ENCODE measurements at regions not wholly inside any gene's neighbourhood (a gene's known extent, or its start where the extent isn't known, plus 50 kb on each side); places are given as distances from the start of the nearest gene placed in this dataset.

DNA sequence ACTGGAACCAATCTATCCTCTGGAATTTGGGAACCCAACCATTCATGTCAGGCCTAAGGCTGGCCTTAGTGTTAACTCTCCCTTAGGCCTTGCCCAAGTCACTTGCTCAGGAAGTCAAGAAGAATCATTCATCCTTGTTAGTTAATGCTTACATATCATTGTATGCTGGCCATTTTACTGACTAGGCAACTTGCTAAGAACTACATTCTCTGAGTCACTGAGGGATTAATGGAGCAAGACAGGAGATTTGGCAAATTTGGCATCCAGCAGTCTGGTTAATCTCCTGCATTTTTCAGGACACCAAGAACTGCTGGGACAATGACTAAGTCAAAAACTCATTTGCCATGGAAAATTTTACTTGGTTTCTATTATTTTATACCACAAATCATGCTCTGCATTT lies 115.8 kb upstream of the DDIT4L start:
- H3K4me3 ChIP-seq (ENCODE audit: low read depth, low read length) = no peak overlapping the region
- DNase-seq (ENCODE audit: low read depth) = no peak
- TF ChIP-seq, protein P1, sequence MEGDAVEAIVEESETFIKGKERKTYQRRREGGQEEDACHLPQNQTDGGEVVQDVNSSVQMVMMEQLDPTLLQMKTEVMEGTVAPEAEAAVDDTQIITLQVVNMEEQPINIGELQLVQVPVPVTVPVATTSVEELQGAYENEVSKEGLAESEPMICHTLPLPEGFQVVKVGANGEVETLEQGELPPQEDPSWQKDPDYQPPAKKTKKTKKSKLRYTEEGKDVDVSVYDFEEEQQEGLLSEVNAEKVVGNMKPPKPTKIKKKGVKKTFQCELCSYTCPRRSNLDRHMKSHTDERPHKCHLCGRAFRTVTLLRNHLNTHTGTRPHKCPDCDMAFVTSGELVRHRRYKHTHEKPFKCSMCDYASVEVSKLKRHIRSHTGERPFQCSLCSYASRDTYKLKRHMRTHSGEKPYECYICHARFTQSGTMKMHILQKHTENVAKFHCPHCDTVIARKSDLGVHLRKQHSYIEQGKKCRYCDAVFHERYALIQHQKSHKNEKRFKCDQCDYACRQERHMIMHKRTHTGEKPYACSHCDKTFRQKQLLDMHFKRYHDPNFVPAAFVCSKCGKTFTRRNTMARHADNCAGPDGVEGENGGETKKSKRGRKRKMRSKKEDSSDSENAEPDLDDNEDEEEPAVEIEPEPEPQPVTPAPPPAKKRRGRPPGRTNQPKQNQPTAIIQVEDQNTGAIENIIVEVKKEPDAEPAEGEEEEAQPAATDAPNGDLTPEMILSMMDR (conservative IDR thresholded peaks at IDR 0.05; ENCODE audit: low read depth, low read length) = no peak

GRCh38 chr4:100302061-100303026 lies 112.1 kb upstream of the DDIT4L start:
- TF ChIP-seq, protein P1 (conservative IDR thresholded peaks at IDR 0.05; ENCODE audit: low read depth, low read length) = no peak
- DNase-seq (ENCODE audit: low read depth) = peak; percentile 30
- H3K4me3 ChIP-seq (ENCODE audit: low read depth, low read length) = no peak overlapping the region

GRCh38 chr4:100299046-100299840 lies 109.0 kb upstream of the DDIT4L start:
- TF ChIP-seq, protein P1 (conservative IDR thresholded peaks at IDR 0.05; ENCODE audit: low read depth, low read length) = no peak
- no peak overlapping the region for H3K4me3 ChIP-seq (ENCODE audit: low read depth, low read length)
- DNase-seq (ENCODE audit: low read depth) = peak; percentile 89

- TF ChIP-seq, protein P1 (conservative IDR thresholded peaks at IDR 0.05; ENCODE audit: low read depth, low read length) = no peak
- DNase-seq (ENCODE audit: low read depth) = peak; percentile 84
These were observed 105.5 kb upstream of the DDIT4L start for GRCh38 chr4:100295792-100296191.

GRCh38 chr4:100294356-100294755 lies 104.1 kb upstream of the DDIT4L start:
- peak; percentile 35 for DNase-seq (ENCODE audit: low read depth)
- TF ChIP-seq, protein P1 (conservative IDR thresholded peaks at IDR 0.05; ENCODE audit: low read depth, low read length) = no peak
- H3K4me3 ChIP-seq (ENCODE audit: low read depth, low read length) = no peak overlapping the region

More at GRCh38 chr4:100295792-100296191, 105.5 kb upstream of the DDIT4L start:
- H3K4me3 ChIP-seq (ENCODE audit: low read depth, low read length) = no peak overlapping the region

DNA sequence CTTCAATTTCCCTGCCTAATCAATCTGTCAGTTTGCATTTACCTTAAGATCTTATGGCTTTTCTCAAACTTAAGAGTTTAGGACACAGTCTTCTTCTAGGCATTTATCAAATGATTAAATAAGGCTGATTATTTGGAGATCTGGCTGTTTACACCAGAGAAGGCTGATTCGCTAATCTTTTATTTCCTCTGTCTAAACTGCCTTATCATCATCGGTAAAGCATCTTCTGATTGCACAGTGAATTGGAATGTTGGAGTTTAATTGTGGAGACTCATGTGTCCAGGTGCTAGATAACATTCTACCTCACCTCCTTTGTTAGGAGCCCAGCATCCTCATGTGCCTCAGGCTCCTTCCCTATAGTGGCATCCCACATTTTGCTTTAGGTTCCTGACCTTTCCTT lies 100.3 kb upstream of the DDIT4L start:
- no peak for DNase-seq (ENCODE audit: low read depth)
- no peak overlapping the region for H3K4me3 ChIP-seq (ENCODE audit: low read depth, low read length)
- TF ChIP-seq, protein P1 (conservative IDR thresholded peaks at IDR 0.05; ENCODE audit: low read depth, low read length) = no peak
